HG03108 (cell line): ENCODE measurements at regions not wholly inside any gene's neighbourhood (a gene's known extent, or its start where the extent isn't known, plus 50 kb on each side); places are given as distances from the start of the nearest gene placed in this dataset.

ENCODE experiments used
- ATAC-seq: cut with Tn5 transposase; IDR thresholded peaks from one replicate; pipeline ENCODE4 v1.9.1; 2021; ENCODE audit warnings: moderate library complexity; ENCODE audit not compliant: unreplicated experiment

DNA sequence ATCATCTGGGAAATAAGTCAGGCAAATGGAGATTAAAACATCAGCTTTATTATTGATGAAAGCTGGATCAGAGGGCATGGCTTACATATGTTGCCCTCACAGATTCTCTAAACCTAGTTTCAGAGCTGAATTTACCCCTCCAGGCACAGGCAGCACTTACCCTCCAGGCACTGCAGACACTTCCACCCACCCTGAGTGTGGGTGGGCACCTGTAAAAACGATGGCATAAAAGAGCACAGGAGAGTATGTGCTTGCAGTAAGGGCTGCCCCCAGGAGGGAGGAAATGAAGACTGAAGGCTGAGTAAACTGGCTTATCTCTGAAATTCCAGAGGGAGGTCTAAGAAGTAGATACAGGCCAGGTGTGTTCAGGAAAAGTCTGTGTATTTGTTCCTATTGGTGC lies 185.0 kb upstream of the HTR2A start:
- ATAC-seq: no peak

GRCh38 chr13:47081246-47081645 lies 184.4 kb upstream of the HTR2A start:
- no peak for ATAC-seq

DNA sequence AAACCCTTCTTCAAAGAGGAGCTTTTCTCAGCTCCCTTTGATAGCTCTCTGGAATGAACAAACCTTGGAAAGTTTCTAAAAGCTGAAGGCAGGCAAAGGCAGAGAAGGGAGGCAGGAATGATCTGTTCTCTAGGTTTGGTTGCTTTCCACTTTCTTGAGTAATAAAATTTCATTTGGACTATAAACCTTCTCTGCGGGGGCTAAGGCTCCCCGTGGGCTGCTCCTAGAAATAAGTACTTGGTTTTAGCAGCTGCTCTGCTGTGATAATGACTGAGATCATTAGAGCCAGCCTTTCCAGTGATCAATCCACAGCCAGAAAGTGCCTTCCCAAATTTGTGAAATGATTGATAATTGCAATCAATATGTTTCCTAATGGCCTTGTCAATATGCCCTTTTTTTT lies 183.8 kb upstream of the HTR2A start:
- no peak for ATAC-seq

DNA sequence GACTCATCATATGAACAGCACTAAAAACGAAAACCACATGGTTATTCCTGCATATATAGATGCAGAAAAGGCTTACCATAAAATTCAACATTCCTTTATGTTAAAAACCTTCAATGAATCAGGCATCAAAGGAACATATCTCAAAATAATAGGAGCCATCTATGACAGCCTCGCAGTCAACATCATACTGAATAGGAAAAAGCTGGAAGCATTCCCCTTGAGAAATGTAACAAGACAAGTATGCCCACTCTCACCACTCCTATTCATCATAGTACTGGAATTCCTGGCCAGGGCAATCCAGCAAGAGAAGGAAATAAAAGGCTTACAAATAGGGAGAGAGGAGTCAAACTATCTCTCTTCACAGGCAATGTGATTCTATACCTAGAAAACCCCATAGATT lies 179.6 kb upstream of the HTR2A start:
- ATAC-seq: no peak

DNA sequence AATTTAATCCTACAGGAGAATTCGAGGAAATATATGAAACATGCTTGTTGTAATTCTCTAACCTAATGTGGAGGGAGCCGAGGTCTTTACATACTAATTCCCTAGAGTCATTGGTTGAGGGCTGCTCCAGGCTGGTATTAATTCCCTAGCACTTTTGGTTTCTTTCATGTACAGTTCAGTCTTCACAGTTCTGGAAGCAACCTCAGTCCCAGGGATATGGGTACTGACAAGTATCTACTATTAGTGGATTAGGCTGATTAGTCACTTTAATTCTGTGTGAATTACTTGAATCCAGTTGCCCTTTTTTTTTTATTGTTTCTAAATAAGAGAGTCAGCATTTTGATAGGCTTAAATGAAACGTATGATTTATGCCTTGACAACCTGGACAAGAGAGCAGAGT lies 172.3 kb upstream of the HTR2A start:
- no peak for ATAC-seq

DNA sequence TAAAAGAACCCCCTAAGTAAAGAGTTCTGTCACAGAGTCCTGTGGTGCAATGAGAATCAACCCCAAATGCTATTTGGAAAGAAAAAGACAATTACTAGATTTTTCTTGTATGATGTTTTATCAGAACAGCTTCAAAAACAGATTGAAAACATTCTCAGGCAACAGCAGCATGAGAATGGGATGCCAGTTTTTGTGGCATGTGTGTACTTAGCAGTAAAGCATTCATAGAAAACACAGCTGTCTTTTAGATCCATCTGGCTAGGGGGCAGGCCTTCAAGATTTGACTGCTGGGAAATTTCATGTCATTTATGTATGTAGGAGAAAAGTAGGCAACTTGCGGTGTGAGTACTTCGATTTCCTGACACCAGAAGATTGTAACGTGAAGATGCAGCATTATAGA lies 170.5 kb upstream of the HTR2A start:
- ATAC-seq: no peak

GRCh38 chr13:47066226-47066625 lies 169.4 kb upstream of the HTR2A start:
- ATAC-seq: no peak

GRCh38 chr13:47064381-47064780 lies 167.5 kb upstream of the HTR2A start:
- no peak for ATAC-seq

DNA sequence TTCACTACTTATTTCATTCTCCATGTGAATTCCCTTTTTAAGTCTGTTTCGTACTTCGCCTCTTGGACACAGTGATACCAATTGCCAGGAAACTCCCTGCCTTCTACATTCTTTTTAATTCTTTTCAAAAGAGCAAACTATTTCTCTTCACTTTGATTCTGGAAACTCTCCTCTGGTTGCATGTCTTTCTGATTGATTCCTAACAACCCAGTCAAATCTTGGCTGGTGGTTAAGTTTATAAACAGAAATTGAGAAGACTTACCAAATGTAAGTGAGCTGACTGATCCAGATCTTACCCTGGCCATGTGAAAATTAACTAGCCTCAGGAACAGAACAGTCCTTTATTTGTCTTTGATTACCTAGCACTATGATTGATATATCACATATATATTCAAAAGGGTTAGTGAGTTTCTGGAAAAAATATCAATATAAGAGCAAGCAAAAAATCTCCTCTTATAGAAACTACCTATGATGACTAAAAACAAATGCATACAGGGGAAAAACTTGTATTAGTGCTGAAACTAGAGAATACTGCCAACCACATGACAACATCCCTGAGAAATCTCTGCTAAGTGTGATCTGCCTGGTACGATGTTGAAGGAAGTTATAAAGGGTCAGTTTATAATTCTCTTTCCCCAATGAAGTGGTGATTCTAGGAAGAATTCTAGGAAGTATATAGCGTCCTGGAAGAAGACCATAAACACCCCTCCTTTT lies 152.6 kb upstream of the HTR2A start:
- ATAC-seq: no peak

GRCh38 chr13:47046706-47047105 lies 149.9 kb upstream of the HTR2A start:
- ATAC-seq: peak; percentile 42

- no peak for ATAC-seq
Observed at GRCh38 chr13:47044842-47045241, 148.0 kb upstream of the HTR2A start.

DNA sequence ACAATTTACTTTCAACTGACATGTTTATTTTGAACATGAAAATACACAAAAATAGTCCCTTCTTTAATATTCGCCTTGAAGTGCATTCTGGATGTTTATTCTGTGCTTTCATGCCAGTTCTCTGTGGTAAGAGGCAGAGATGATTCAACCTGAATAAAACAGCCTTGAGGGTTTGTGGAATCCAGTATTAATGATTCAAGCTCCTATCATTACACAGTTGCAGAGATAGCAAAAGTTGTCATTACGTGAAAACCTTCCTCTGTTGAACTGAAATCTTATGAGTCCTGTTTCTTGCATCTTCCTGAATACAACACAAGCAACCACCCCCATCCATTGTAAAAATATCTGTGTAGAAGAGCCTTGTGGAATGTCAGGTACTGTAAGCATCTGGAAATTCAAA lies 142.3 kb upstream of the HTR2A start:
- no peak for ATAC-seq

DNA sequence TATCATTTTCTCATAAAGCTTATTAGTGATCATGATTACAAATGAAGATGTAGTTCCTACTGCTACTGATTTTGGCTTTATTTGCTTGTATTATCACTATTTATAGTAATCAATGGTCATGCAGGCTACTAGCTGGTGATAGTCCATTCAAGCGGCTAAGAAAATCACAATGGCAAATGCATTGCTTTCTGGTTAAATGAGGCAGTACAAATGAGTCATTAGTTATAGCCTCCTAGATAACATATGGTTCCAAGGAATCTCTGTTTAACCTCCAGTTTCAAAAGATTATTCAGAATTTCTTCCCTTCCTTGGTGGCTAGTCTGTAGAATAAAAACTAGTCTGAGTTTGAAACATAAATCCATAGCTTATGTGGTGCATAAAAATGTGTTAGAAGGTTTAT lies 141.3 kb upstream of the HTR2A start:
- no peak for ATAC-seq

DNA sequence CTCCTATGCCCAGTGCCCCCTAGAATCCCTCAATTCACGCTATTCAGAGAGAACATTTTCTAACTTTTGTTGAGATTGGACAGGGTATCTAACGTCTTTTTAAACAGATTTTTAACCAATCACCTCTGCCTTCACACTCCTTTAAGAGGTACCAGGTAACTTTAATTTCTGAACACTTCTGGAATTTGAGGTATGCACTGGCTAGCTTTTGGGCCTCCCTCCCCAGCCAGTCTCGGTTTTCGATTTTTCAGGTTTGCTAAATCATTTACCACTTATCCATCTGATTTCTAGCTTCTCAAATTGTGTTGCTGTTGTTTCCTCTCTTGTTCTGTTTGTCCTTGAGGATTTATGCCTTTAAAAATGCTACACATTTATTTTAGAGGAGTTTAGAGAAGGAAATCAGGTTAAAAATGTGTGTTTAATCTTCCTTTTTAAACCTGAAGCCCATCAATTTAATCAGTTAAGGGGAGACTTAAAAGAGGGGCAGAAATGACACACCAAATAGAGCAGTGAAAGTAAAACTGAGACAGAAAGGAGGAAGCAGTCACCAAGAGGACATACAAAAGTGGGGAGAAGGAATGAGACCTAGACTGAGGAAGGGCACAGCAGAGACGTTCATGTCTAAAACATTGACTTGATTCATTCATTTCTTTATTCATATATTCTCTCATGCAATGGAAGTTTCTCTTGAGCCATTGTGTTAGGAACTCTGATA lies 139.6 kb upstream of the HTR2A start:
- ATAC-seq: peak; percentile 99

DNA sequence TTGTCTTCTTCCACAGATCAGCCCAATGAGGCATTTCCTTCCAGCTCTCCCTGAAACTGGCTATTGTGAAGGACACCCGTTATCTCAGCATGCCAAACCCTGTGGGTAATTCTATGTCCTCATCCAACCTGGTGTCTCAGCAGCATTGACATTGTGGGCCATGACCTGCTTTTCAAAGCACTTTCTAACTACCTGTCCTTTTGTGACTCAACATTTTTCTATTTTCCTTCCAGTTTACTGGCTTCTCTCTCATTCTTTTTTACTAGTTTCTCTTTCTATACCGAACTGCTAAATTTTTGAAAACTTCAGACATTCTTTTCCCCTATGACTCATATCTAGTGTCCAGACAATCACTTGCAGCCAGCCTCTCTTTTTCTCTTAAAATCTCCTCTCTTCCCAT lies 136.4 kb upstream of the HTR2A start:
- no peak for ATAC-seq

- no peak for ATAC-seq
Observed at GRCh38 chr13:47027780-47028437, 131.1 kb upstream of the HTR2A start.

GRCh38 chr13:47025791-47026447 lies 129.1 kb upstream of the HTR2A start:
- no peak for ATAC-seq

DNA sequence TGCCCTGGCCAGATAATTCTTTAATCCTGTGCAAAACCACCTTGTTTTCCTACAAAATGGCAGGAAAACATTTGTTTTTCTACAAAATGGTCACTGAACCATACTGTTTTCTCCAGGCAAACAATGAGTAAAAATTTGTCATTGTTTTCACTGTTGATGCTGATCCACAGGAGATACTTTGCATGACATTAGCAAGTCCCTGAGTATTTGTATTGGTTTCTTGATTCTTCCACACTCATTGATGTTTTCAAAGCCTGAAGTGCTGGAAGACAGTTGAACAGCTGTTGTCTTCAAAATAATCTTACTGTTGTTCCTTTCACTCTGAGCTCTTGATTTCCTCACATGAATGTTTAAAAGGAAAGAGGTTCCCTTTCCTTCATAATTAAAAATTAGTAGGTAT lies 123.1 kb upstream of the HTR2A start:
- no peak for ATAC-seq

DNA sequence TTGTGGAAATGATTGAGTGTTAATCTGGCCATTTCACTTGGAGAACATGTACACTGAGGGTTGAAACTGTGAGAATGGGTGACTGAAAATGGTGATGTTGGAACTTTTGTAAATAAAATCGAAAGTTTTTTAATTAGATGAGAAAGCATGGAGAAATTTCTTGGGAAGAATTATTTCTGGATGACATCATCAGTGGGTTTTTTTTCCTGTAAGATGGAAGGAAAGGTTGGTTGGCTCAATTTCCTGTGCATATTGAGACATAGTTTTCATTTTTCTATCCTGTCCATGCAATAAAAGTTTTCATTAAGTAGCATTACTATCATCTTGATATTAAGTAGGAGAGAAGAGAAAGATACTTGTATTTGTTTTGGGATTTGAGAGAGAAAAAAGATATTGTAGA lies 120.6 kb upstream of the HTR2A start:
- ATAC-seq: no peak

GRCh38 chr13:47008318-47008717 lies 111.5 kb upstream of the HTR2A start:
- no peak for ATAC-seq

DNA sequence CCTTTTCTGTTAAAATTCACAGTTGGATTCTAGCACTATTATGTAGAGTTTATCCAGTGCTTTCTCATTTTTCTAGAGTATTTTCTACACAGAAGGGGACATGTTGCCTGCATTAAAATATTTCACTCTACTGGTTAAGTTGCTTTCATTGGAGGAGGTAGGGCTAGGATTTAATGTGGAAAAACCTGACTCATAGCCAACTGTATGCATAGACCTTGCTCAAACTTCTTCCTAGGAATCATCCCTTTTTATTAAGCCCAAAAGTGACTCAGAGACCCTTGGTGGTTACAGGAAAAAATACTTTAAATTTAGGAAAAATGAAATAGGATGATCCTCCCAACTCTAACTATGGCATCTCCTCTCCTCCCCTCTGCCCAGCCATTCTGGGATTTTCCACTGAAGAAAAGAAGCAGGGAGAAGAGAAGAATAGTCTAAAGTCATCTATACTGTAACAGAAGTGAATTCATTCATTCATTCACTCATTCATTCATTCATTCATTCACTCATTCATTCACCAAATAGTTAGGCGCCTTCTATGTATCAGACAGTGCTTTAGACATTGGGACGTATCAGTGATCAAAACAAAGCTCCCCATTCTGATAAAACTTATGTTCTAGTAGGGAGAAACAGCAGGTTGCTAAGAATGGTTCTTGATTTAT lies 109.0 kb upstream of the HTR2A start:
- ATAC-seq: no peak
